GM12872 (cell line): ENCODE measurements at regions not wholly inside any gene's neighbourhood (a gene's known extent, or its start where the extent isn't known, plus 50 kb on each side); places are given as distances from the start of the nearest gene placed in this dataset.

Experiments used
- CTCF ChIP-seq: IDR thresholded peaks from 3 replicates; pipeline ENCODE4 v1.5.1; 2011; ENCODE audit warnings: low read depth, mild to moderate bottlenecking, low read length, moderate library complexity; ENCODE audit not compliant: insufficient read depth

DNA sequence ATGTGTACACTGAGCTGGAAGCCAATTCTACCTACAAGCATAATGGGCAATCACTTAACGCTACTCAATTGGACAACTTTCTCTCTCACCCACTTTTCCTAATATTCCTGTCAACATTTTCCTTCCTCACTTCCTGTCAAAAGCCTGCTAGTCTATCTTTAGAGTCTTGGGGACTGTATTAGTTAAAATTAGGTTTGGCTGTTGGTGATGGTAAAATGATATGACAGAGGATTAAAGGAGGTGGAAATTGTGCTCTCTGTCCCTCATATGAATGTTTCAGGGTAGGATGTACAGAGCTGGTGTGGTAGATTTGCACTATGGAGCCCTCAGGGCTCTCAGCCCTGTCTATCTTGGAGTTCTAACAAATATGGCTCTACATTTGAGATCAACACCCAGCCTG is 129.7 kb downstream of the CEP57L1 start:
- no peak for TF ChIP-seq CTCF

- TF ChIP-seq CTCF = no peak
Measured at GRCh38 chr6:109224107-109224875, 129.0 kb downstream of the CEP57L1 start.

DNA sequence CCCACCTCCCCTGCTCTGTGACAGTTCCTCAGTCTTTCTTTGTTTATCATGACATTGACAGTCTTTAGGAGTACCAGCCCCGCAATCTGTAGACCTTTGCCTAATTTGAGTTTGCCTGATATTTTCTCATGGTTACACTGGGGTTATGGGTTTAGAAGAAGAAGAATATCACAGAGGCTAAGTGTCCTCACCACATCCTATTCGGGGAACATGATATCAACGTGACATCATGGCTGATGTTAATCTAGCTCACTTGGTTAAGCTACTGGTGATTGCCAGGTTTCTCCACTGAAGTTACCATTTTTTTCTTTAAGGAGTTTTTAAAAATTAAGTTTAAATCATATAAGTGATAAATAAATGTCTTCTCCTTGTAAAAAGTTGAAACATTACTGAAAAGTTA is 127.5 kb downstream of the CEP57L1 start:
- no peak for TF ChIP-seq CTCF

GRCh38 chr6:109221543-109222195 is 126.4 kb downstream of the CEP57L1 start:
- TF ChIP-seq CTCF = no peak
